GM18520 (cell line): ENCODE measurements at regions not wholly inside any gene's neighbourhood (a gene's known extent, or its start where the extent isn't known, plus 50 kb on each side); places are given as distances from the start of the nearest gene placed in this dataset.
"Not testable (repeated sequence)": the region's sequence is repeated elsewhere in the genome, so short reads cannot be mapped to it uniquely, and the experiment has no call there.

Experiments used
- ATAC-seq: cut with Tn5 transposase; IDR thresholded peaks from one replicate; pipeline ENCODE4 v1.9.1; 2021; ENCODE audit not compliant: unreplicated experiment

DNA sequence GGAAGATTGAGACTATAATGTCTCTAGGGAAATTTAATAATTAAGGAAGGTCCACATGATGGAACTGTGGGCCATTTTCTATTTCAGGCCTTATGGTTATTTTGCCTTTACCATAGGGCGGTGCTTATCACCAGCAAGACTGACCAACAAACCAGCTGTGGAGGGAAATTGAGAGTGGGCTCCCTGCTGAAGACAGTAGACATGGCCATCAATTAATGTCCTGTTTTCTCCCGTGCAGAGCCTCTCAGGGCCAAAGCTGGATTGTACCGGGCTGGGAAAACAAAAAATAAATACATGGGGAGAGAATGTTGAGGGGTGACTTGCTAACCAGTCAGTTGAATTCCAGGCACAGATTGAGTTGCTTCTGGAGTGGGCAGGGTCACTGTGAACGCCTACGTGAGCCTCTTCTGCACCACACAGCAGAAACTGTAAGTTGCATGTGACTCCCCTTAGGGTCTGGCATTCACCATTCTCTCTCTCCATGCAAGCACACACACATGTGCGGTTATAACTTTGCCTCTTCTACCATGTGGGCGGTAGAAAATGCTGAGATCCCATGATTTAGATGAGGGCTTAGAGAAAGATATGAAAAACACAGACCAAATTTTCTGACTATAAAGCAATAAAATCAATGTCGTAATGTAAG, 128.5 kb downstream of the COPS8 start:
- no peak for ATAC-seq

DNA sequence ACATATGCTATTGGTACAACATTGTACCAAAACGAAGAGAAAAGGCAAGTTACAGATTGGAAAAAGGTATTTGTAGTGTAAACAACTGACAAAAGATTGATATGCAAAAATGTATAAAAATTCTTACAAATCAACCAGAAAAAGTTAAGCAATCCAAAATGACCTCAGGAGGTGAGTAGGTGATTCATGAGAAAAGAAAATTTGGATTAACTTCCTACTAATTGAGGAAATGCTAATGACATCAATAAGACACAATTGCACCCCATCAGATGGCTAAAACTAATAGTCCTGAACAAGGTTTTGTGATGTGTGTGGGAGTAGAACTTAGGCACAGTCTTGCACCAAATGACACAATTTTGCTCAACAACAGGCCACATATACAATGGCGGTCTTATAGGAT, 129.3 kb downstream of the COPS8 start:
- ATAC-seq = no peak

DNA sequence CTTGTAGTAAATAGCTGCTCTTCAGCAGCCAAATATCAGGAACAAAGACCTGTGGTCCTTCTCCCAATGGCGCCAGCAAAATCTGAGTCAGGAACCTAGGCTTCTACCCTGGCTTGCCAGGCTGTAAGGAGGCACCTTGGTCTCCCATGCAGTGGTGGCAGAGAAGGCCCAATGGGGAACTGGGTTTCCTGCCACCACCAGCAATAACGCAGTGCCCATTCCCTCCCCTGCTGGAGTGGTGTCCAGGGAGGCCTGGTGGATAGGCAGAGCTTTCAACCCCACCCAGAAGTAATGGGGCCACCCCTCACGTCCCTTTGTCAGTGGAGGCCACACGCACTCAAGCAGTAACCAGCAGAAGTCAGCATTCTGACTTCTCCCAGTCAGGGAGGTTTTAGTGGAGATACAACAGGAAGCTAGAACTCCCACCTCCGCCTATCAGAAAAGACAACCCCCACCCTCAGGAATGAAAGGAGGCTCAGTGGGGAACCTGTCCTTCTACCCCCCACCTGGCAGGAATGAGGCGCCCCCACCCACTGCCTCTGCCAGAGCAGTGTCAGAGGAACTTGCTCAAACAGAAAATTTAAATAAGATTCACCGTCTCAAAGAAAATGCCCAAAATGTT, 132.4 kb downstream of the COPS8 start:
- ATAC-seq = no peak

DNA sequence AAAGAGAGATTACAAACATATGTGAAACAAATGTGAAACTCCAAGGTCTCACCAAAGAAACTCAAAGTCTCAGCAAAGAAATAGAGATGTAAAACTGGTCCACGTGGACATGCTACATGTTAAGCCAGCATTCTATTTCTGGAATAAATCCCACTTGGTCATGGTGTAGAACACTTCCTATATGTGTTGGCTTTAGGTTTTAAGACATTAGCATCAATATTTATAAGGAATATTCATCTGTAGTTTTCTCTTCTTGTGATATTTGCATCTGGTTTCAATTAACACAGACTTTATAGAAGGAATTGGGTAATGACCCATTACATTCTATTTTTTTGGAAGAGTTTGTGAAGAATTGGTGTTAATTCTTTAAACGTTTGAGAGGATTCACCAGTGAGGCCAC, 133.1 kb downstream of the COPS8 start:
- no peak for ATAC-seq

DNA sequence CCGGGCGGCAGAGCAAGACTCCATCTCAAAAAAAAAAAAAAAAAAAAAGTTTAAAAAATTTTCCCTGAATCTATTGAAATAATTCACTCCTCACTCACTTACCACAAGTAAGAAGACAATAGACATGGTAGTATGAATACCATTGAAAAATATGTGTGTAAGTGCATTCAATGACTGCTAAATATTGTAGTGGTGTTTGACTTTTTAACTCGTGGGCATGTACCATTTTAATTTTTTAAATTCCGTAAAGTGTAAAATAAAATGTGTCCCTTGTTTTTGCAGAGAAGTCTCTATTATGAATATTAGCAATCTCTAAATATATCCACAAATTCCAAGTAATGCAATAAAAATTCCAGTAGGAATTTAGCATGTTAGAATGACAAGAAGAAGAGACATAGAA, 134.1 kb downstream of the COPS8 start:
- no peak for ATAC-seq

DNA sequence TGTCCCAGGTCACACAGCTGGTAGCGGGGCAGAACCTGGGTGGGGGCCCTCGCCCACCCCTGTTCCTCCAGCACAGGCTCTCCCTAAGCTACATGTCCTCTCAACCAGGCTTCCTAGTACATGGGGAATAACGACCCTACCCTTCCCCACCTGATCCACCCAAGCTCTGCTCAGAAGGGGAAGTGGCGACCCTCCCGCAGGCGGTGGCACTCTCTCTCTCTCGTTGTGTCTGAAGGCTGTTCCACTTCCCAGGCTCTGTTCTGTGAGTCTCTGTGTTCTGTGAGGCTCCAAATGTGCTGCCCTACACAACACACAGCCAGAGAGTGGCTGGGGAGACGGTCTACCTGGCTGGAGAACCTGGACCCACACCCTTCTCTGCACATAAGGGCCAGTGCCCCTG, 135.8 kb downstream of the COPS8 start:
- no peak for ATAC-seq

DNA sequence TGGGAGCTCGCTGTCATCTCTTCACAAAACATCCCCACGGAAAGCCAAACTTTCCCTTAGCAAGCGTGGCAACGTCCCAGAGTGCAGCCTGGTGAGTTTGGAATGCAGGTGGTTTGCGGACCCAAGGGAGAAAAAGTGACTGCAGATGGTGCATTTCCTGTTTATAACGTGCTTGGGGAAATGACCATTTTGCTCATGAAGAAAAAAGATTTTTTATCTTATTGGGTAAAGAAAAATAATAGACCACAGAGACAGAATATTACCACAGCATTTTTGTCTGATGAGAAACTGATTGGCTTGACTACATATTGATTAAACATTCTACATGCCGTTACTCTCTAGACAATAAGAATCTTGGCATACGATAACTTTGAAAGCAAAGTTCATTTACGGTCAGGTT, 136.5 kb downstream of the COPS8 start:
- ATAC-seq = no peak

DNA sequence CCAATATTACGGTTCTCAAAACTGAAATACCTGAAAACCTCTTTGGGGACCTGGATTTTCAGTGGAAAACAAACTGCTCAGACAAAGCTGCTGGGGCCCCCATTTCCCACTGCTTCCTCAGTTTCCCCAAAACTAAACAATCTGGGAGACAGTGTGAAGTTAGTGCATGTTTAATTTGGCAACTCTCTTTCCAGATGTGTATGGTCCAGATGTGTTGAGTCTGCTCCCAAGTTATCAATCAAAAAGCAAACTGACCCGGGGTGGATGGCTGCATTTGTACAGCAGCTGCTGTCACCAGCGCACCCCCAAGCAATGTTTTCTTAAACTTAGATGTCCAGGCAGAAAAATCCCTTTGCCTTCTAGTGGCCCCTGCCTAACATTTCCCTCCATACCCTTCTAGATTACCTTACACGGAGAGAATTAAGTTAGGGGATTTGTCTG, 136.9 kb downstream of the COPS8 start:
- no peak for ATAC-seq

DNA sequence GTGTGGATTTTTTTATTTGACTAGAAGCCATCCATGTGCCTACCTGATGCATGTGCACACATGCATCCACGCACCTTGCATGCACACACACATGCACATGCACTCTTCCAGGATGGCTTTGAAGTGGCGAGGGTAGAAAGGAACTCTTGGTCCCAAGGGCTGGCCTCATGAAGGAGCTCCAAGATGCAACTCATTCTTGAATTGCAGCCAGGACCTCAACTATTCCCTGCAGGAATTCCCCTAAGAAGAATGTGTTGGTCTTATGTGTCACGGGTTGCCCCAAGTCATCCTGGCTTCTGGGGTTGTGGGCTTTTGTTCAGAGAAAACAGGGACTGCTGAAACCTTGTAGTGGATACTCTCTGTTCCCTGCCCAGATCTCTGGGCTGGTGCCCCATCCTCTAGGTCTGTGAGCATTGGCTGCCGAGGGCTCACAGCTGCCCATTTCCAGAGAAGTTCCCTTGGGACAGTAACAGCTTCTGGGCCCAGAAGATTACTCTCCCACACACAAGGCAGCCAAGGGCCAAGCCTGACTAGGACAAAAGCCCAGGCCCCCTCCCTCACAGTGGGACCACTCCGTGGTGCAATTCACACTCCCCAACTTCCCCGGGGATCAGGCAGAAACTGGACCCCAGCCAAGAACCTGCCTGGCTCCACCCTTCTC, 137.6 kb downstream of the COPS8 start:
- ATAC-seq = no peak

DNA sequence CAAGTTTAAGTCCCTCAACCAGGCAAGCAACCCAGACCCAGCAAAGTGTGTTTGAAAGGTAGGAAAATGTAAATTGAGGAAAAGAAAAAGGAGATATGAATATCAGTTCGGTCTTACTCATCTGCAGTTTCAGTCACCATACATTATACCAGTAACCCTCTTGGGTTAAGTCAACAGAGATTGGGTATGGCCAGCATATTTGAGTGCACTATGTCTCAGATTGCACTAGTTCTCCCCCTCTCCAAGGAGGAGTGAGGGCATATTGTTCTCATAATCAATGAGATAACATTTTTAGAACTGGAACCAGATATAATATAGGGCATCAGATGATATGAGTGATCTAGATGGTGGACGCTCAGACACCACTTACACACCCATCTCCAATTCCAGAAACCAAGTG, 141.5 kb downstream of the COPS8 start:
- ATAC-seq = no peak

DNA sequence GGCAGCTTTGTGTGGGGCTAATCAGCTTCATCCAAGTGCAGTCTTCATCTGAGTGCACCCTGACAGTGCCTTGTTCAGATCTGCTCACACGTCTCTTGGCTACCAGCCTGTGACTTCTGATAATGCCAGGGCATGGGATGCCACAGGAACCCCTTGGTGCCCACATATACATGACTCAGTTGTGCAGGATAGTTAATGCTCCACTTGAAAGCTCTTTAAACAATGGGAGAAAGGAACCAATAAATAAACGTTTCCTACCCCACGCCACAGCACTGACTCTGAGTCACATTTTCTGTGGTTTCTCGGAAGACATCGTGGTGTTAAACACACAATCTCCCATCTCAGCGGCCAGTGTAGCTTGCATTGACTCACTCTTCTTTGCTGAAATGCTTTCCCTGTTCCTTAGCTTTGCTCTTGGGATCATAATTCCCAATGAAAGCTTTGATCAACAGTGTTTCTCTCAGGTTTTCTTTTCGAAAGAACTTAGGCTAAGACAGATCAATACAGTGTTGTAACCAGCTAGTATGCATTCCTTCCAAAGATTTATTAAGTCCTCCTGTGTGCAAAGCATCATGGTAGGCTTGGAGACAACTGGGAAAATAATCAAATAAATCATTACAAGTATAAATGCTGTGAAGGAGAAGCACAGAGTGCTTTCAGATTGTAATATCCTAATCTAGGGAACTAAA, 142.0 kb downstream of the COPS8 start:
- ATAC-seq = no peak

DNA sequence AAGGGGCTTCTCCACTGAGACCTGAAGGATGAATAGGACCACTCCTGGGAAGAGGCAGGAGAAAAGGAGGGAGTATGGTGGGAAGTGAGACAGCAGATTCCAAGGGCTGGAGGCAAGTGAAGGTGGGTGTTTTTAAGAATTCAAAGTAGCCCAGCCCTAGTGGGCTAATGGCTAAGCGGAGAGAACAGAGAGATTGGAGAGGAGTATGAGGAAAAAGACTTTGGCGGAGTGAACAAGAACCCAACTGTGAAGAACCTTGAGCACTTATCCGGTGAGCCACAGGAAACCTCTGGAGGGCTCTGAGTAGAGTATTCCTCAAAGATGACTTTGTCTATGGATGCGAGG, 142.6 kb downstream of the COPS8 start:
- ATAC-seq = no peak

DNA sequence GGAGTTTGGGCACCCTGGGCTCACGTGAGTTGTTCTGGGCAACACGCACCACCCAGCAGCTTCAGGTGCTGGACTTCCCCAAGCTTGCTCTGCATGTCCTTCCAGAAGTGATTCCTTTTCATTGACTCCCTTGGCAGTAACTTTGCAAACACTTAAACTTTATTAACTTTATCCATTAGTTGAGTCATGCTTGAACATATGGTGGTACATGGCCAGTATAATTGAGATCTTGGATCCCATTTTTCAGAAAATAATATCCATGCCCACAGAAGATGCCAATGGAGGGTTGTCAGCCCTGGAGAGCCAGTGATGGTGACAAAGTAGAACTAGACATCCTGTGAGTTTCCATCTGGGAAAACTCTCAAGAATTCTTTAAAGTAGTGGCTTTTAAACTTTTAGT, 144.2 kb downstream of the COPS8 start:
- no peak for ATAC-seq

DNA sequence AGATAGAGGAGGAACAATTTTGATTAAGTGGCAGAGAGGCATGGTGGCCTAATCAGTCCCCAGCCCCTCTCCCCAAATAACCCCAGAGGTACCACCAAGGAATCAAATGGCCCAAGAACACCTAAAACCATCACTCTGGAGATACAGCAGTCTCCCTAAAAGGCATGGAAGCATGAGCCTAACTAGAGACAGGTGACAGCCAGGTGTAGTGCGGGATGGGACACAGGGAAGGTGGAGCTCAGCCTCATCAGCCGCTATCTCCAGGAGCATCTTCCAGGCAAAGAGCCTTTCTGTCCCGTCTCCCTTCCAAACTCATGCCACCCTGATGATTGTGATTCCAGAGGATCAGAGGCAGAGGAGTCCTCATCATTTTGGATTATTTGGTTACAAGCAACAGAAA, 144.7 kb downstream of the COPS8 start:
- ATAC-seq = no peak

DNA sequence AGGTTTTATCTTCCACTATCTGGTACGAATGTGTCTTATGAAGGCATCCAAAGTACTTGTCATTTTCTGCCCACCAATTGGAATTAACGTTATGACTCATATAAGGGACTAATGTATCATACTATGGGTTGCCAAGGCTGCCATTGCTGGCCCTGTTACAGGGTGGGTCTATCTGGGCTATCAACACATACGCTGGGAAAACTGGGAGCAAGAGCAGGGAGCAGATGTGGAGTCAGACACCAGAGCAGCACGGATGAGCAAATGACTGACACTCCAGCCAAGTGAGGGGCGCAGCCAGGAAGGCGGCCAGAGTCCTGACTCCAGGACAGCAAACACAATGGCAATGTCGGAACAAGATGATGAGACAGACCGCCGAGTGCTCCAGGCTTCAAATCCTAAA, 145.9 kb downstream of the COPS8 start:
- no peak for ATAC-seq

DNA sequence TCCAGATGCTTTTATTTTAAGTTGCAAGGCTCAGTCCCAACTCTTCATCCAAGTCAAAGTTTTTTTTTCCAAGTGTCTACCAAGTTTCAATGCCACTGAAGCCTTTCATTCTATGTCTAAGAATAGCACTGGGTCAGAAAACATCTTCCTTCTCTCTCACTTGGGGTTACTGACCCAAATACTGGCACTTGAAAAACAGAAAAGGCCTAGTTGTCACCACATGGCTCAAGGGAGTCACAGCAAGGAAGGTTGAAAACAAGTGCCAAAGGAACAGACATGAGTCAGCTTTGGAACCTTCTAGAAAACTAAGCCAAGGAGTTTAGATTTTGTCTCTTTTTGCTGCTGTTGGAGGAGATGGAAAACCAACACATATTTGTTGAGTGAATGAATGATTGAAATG, 146.5 kb downstream of the COPS8 start:
- ATAC-seq = no peak

DNA sequence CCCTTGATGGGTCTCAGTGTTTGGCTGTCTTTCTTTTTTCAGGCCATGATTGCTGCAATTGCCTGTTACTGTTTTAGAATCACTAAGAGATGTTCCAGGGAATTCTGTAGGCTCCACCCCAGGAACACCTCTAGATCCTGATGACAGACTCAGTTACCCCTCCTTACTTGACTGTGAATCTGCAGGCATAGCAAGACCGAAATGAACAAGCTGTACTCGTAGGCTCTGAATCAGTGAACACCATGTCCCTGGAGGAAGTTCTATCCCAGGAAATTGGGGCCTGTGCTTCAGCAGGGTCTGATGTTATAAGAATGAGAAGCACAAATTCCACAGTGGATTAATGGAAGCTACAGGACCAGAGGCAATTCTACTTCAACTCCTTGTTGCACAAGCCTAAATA, 148.6 kb downstream of the COPS8 start:
- ATAC-seq = no peak

DNA sequence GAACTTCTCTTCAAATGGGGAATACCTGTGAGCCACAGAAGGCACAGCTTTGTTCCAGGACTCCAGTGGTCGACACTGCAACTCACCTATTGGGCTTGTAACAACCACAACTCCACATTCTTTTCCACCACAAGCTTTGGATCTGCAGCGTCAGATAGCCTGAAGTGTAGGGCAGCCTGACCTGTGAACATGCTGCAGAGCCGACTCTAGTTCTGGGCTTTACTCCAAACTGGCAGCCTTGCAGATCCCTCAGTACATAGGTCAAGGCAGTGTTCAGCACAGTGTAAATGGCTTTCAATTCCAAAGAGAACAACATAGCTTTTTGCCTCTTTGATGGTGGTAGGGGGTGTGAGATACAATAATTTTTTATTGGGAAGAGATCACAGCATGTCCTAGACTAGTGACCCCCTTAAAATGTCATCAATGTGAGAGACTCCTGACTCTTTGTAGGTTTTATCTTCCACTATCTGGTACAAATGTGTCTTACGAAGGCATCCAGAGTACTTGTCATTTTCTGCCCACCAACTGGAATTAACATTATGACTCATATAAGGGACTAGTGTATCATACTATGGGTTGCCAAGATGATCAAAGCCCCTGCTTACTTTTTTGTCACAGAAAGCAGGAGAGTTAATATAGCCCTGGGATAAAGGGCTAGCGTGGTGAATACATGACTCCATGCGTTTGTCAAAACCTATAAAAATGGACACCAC, 149.8 kb downstream of the COPS8 start:
- no peak for ATAC-seq

DNA sequence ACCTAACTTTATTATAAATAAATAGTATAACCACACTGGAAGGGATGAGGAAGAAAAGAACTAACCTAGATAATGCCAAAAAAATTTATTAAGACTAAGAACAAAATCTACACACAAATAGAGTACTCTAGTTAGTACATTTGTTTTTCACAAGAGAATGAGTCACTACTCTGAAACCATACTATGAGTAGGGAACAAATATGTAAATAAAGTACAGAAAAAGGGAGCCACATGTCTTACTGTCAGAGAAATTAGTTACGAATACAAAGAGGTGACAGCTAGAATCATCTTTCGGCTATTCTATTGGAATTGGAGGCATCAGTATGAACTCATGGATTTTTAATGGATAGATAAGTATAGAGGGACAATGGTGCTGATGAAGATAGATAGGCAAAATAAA, 150.5 kb downstream of the COPS8 start:
- no peak for ATAC-seq

DNA sequence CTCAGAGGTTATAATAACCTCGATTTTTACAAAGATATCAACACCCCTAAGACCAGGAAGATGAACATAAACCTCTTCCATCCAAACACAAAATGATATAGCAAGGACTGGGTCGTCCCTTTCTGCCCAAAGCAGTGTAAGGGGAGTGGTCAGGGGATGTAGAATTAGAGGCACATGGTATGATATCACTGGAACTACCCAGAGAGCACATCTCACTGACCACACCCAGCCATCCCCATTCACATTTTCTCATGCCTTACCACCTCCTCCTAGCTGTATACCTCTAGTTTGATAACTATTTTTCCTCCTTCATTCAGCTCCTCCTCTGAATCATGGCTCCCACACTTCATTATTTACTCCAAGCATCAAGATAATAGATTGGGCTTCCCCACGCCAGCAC, 152.6 kb downstream of the COPS8 start:
- no peak for ATAC-seq

DNA sequence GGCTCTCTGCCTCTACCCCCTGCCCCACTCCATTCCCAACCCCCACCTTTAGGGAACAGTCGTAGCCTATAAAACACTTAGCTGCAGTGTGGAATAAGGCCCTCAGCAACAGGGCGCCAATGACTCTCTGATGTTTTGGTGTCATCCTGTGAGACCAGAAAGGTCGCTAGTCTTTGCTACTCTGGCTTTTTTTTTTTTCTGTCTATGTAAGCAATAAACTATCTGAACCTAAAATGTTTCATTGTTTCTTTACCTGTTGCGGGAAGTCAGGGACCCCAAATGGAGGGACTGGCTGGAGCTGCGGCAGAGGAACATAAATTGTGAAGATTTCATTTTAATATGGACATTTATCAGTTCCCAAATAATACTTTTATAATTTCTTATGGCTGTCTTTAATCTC, 154.6 kb downstream of the COPS8 start:
- no peak for ATAC-seq

DNA sequence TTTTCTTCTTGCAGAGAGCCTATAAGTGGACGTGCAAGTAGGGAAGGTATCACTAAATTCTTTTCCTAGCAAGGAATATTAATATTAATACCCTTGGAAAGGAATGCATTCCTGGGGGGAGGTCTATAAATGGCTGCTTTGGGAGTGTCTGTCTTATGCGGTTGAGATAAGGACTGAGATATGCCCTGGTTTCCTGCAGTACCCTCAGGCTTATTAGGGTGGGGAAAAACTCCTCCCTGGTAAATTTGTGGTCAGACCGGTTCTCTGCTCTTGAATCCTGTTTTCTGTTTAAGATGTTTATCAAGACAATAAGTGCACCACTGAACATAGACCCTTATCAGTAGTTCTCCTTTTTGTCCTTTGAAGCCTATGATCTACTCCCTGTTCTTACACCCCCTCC, 155.2 kb downstream of the COPS8 start:
- not testable (repeated sequence) for ATAC-seq
